ENCODE measurements at regions not wholly inside any gene's neighbourhood (a gene's known extent, or its start where the extent isn't known, plus 50 kb on each side); places are given as distances from the start of the nearest gene placed in this dataset.

- H3K27me3 Mint-ChIP-seq (ENCODE audit: low read depth) = peaks cover 15% of the 10 kb centered on the region
- H3K9me3 Mint-ChIP-seq = no peaks in the 10 kb centered on the region
- no peaks in the 10 kb centered on the region for H3K36me3 Mint-ChIP-seq (ENCODE audit: low read depth)
- H3K27ac Mint-ChIP-seq = no peak overlapping the region
- no peaks in the 10 kb centered on the region for H3K4me1 Mint-ChIP-seq
- no peak overlapping the region for H3K4me3 Mint-ChIP-seq
- no peak for TF ChIP-seq CTCF (IDR thresholded peaks at IDR 0.05; ENCODE audit: unreplicated experiment in 3 of 3)
These were observed 228.8 kb downstream of the FBXO15 start for GRCh38 chr18:73918816-73919215.

- peaks cover 10% of the 10 kb centered on the region for H3K27me3 Mint-ChIP-seq (ENCODE audit: low read depth)
- TF ChIP-seq CTCF (IDR thresholded peaks at IDR 0.05; ENCODE audit: unreplicated experiment in 3 of 3) = no peak
These were observed 230.6 kb downstream of the FBXO15 start for GRCh38 chr18:73917046-73917445.

GRCh38 chr18:73913505-73913904 lies 234.1 kb downstream of the FBXO15 start:
- Mint-ChIP-seq H3K27ac (no peak overlapping the region), H3K4me3 (no peak overlapping the region), H3K36me3 (ENCODE audit: low read depth) (no peaks in the 10 kb centered on the region), H3K27me3 (ENCODE audit: low read depth) (peaks cover 5% of the 10 kb centered on the region), H3K4me1 (no peaks in the 10 kb centered on the region), H3K9me3 (no peaks in the 10 kb centered on the region)
- no peak for TF ChIP-seq CTCF (IDR thresholded peaks at IDR 0.05; ENCODE audit: unreplicated experiment in 3 of 3)

More at GRCh38 chr18:73917046-73917445, 230.6 kb downstream of the FBXO15 start:
- Mint-ChIP-seq H3K9me3 (no peaks in the 10 kb centered on the region), H3K4me3 (no peak overlapping the region), H3K36me3 (ENCODE audit: low read depth) (no peaks in the 10 kb centered on the region), H3K4me1 (no peaks in the 10 kb centered on the region), H3K27ac (no peak overlapping the region)

GRCh38 chr18:73908323-73908722 lies 239.3 kb downstream of the FBXO15 start:
- Mint-ChIP-seq H3K9me3 (no peaks in the 10 kb centered on the region), H3K4me3 (no peak overlapping the region), H3K4me1 (no peaks in the 10 kb centered on the region), H3K36me3 (ENCODE audit: low read depth) (no peaks in the 10 kb centered on the region), H3K27ac (no peak overlapping the region), H3K27me3 (ENCODE audit: low read depth) (no peaks in the 10 kb centered on the region)
- TF ChIP-seq CTCF (IDR thresholded peaks at IDR 0.05; ENCODE audit: unreplicated experiment in 3 of 3) = no peak

GRCh38 chr18:73901566-73901965 lies 246.1 kb downstream of the FBXO15 start:
- Mint-ChIP-seq H3K4me1 (no peaks in the 10 kb centered on the region), H3K4me3 (no peak overlapping the region), H3K27ac (no peak overlapping the region), H3K9me3 (no peaks in the 10 kb centered on the region), H3K36me3 (ENCODE audit: low read depth) (no peaks in the 10 kb centered on the region), H3K27me3 (ENCODE audit: low read depth) (no peaks in the 10 kb centered on the region)
- TF ChIP-seq CTCF (IDR thresholded peaks at IDR 0.05; ENCODE audit: unreplicated experiment in 3 of 3) = no peak

GRCh38 chr18:73901151-73901550 lies 246.5 kb downstream of the FBXO15 start:
- no peaks in the 10 kb centered on the region for H3K36me3 Mint-ChIP-seq (ENCODE audit: low read depth)
- no peak overlapping the region for H3K4me3 Mint-ChIP-seq
- TF ChIP-seq CTCF (IDR thresholded peaks at IDR 0.05; ENCODE audit: unreplicated experiment in 3 of 3) = no peak
- no peaks in the 10 kb centered on the region for H3K4me1 Mint-ChIP-seq
- no peaks in the 10 kb centered on the region for H3K27me3 Mint-ChIP-seq (ENCODE audit: low read depth)
- H3K9me3 Mint-ChIP-seq = no peaks in the 10 kb centered on the region
- no peak overlapping the region for H3K27ac Mint-ChIP-seq

All from nephron (organoid).